IMR-90 (cell line): ENCODE measurements at regions not wholly inside any gene's neighbourhood (a gene's known extent, or its start where the extent isn't known, plus 50 kb on each side); places are given as distances from the start of the nearest gene placed in this dataset.

Experiments used
- ATAC-seq: fragments of 200-7000 bp; cut with Tn5 transposase; 2 replicates; pipeline ENCODE4 v1.9.1; 2020; ENCODE audit warnings: low read depth, mild to moderate bottlenecking, moderate library complexity
- BruUV-seq: library from RNA; stranded (reverse); fragments of 400-500 nt; replicated peaks from 2 replicates; lab custom pipeline; 2021; lab: Mats Ljungman, UMichigan
- CTCF ChIA-PET: fragments of 300-600 bp; formaldehyde crosslinking; extraction: SDS; loops from one replicate; lab custom pipeline; 2021; ENCODE audit warnings: antibody characterized with exemption; lab: Yijun Ruan, JAX
- POLR2A ChIA-PET: fragments of 300-600 bp; sonication (Branson Sonifier 250); formaldehyde crosslinking; loops from one replicate; lab custom pipeline; 2022; ENCODE audit warnings: antibody characterized with exemption; ENCODE audit not compliant: unreplicated experiment; lab: Charles Lee
- DNase-seq: peaks from one replicate; pipeline ENCODE4 v3.0.0; 2013
- H2AFZ ChIP-seq: replicated peaks from 2 replicates; pipeline ENCODE3; 2013; ENCODE audit warnings: low read length, mild to moderate bottlenecking; ENCODE audit not compliant: poor library complexity
- H2AK5ac ChIP-seq: 2 replicates; pipeline ENCODE4 v1.6.1; 2013; ENCODE audit warnings: low read depth, low read length, inconsistent platforms
- H2AK9ac ChIP-seq: replicated peaks from 2 replicates; pipeline ENCODE3; 2013; ENCODE audit warnings: mild to moderate bottlenecking, low read depth, low read length, moderate library complexity; ENCODE audit not compliant: poor library complexity
- H2BK120ac ChIP-seq: 2 replicates; pipeline ENCODE4 v1.6.1; 2013; ENCODE audit warnings: low read depth, low read length, inconsistent platforms
- H2BK15ac ChIP-seq: 3 replicates; pipeline ENCODE4 v1.6.1; 2013; ENCODE audit warnings: low read depth, low read length, inconsistent platforms
- H2BK20ac ChIP-seq: 2 replicates; pipeline ENCODE4 v1.6.1; 2013; ENCODE audit warnings: low read depth, mild to moderate bottlenecking, inconsistent platforms, low read length, moderate library complexity
- H2BK5ac ChIP-seq: 2 replicates; pipeline ENCODE4 v1.6.1; 2013; ENCODE audit warnings: mild to moderate bottlenecking, low read depth, low read length, inconsistent platforms; ENCODE audit not compliant: poor library complexity, severe bottlenecking
- H3K14ac ChIP-seq: replicated peaks from 2 replicates; pipeline ENCODE4 v1.6.1; 2013; ENCODE audit warnings: low read depth, low read length, inconsistent platforms
- H3K18ac ChIP-seq: 2 replicates; pipeline ENCODE4 v1.6.1; 2013; ENCODE audit warnings: low read depth, low read length, control low read depth
- H3K23ac ChIP-seq: 2 replicates; pipeline ENCODE4 v1.6.1; 2013; ENCODE audit warnings: low read depth, low read length, inconsistent platforms
- H3K27ac ChIP-seq: 2 replicates; pipeline ENCODE4 v1.5.1; 2013; ENCODE audit warnings: mild to moderate bottlenecking, control low read depth, low read length; ENCODE audit not compliant: insufficient read depth
- H3K27me3 ChIP-seq: 2 replicates; pipeline ENCODE4 v1.6.1; 2013; ENCODE audit warnings: low read length; ENCODE audit not compliant: control insufficient read depth, insufficient read depth
- H3K36me3 ChIP-seq: 2 replicates; pipeline ENCODE4 v1.6.1; 2013; ENCODE audit warnings: low read length, mixed read lengths; ENCODE audit not compliant: control insufficient read depth, insufficient read depth
- H3K4ac ChIP-seq: 2 replicates; pipeline ENCODE4 v1.6.1; 2013; ENCODE audit warnings: low read depth, low read length, inconsistent platforms
- H3K4me1 ChIP-seq: 2 replicates; pipeline ENCODE4 v1.6.1; 2013; ENCODE audit warnings: low read length, mixed read lengths; ENCODE audit not compliant: control insufficient read depth, insufficient read depth
- H3K4me2 ChIP-seq: 2 replicates; pipeline ENCODE4 v1.6.1; 2013; ENCODE audit warnings: low read depth, mild to moderate bottlenecking, control low read depth, low read length, moderate library complexity
- H3K4me3 ChIP-seq: 2 replicates; pipeline ENCODE4 v1.5.1; 2013; ENCODE audit warnings: low read depth, mild to moderate bottlenecking, control low read depth, low read length, moderate library complexity; ENCODE audit not compliant: insufficient read depth
- H3K56ac ChIP-seq: 2 replicates; pipeline ENCODE4 v1.6.1; 2013; ENCODE audit warnings: low read length, inconsistent platforms; ENCODE audit not compliant: insufficient read depth; ENCODE audit errors: extremely low read depth
- H3K79me1 ChIP-seq, 2 experiments: 2 replicates each; pipeline ENCODE4 v1.6.1; 2013; ENCODE audit warnings: low read length in 2 of 2, inconsistent platforms in 1 of 2, low read depth in 1 of 2
- H3K9ac ChIP-seq: 2 replicates; pipeline ENCODE4 v1.6.1; 2013; ENCODE audit warnings: low read depth, low read length, control low read depth
- H3K9me1 ChIP-seq: 2 replicates; pipeline ENCODE4 v1.6.1; 2013; ENCODE audit warnings: low read length, inconsistent platforms; ENCODE audit not compliant: insufficient read depth
- H3K9me3 ChIP-seq: 2 replicates; pipeline ENCODE4 v1.6.1; 2013; ENCODE audit warnings: low read length; ENCODE audit not compliant: control insufficient read depth, insufficient read depth
- H4K20me1 ChIP-seq: 2 replicates; pipeline ENCODE4 v1.6.1; 2013; ENCODE audit warnings: low read length, inconsistent platforms; ENCODE audit not compliant: insufficient read depth
- H4K5ac ChIP-seq: 2 replicates; pipeline ENCODE4 v1.6.1; 2013; ENCODE audit warnings: mild to moderate bottlenecking, low read depth, low read length, control low read depth
- H4K8ac ChIP-seq, 2 experiments: 2 replicates each; pipeline ENCODE4 v1.6.1; 2013; ENCODE audit warnings: low read depth in 2 of 2, low read length in 2 of 2, control low read depth in 1 of 2, inconsistent platforms in 1 of 2
- H4K91ac ChIP-seq: 2 replicates; pipeline ENCODE4 v1.6.1; 2013; ENCODE audit warnings: low read depth, low read length, inconsistent platforms; ENCODE audit not compliant: insufficient read depth
- BHLHE40 ChIP-seq: fragments of 150-350 bp; IDR thresholded peaks from 2 replicates; pipeline ENCODE4 v1.6.1; 2016; ENCODE audit warnings: mild to moderate bottlenecking, low read depth, low read length
- CEBPB ChIP-seq: IDR thresholded peaks from 2 replicates; pipeline ENCODE4 v1.6.1; 2012; ENCODE audit warnings: low read depth, low read length, improper control_type of control experiment
- CHD1 ChIP-seq: IDR thresholded peaks from 2 replicates; pipeline ENCODE4 v1.6.1; 2012; ENCODE audit warnings: low read depth, low read length, improper control_type of control experiment
- FOS ChIP-seq: fragments of 150-350 bp; IDR thresholded peaks from 2 replicates; pipeline ENCODE4 v1.6.1; 2016; ENCODE audit warnings: low read depth, low read length
- MAFK ChIP-seq: IDR thresholded peaks from 2 replicates; pipeline ENCODE4 v1.6.1; 2012; ENCODE audit warnings: low read depth, low read length, improper control_type of control experiment
- MAZ ChIP-seq: IDR thresholded peaks from 2 replicates; pipeline ENCODE4 v1.6.1; 2012; ENCODE audit warnings: low read depth, mild to moderate bottlenecking, low read length, improper control_type of control experiment, moderate library complexity, borderline replicate concordance
- MXI1 ChIP-seq: IDR thresholded peaks from 2 replicates; pipeline ENCODE4 v1.6.1; 2012; ENCODE audit warnings: low read depth, mild to moderate bottlenecking, low read length, moderate library complexity, borderline replicate concordance
- NFE2L2 ChIP-seq: fragments of 150-350 bp; IDR thresholded peaks from 2 replicates; pipeline ENCODE4 v1.6.1; 2016; ENCODE audit warnings: low read depth, mild to moderate bottlenecking, low read length
- POLR2A ChIP-seq: IDR thresholded peaks from 2 replicates; pipeline ENCODE4 v1.6.1; 2012; ENCODE audit warnings: mild to moderate bottlenecking, low read depth, low read length
- RCOR1 ChIP-seq: IDR thresholded peaks from 2 replicates; pipeline ENCODE4 v1.6.1; 2012; ENCODE audit warnings: mild to moderate bottlenecking, low read length, improper control_type of control experiment; ENCODE audit not compliant: insufficient replicate concordance
- RFX5 ChIP-seq: IDR thresholded peaks from 2 replicates; pipeline ENCODE4 v1.8.0; 2012; ENCODE audit warnings: low read depth, mild to moderate bottlenecking, low read length, moderate library complexity
- SMC3 ChIP-seq: fragments of 150-350 bp; IDR thresholded peaks from 2 replicates; pipeline ENCODE4 v1.6.1; 2016; ENCODE audit warnings: low read depth, mild to moderate bottlenecking, antibody characterized with exemption, low read length, moderate library complexity
- whole genome bisulfite sequencing, 2 experiments: methylation state at CpG; one replicate each; pipeline versions ENCODE4 v1.1.5 to v1.1.7; 2013; ENCODE audit warnings: missing lambda C conversion rate in 2 of 2; ENCODE audit not compliant: insufficient read length in 1 of 2; ENCODE audit errors: extremely low coverage in 2 of 2; 5-methylcytosine and 5-hydroxymethylcytosine counted together
- dilution Hi-C: fragments of 300-500 bp; cut with HindIII; formaldehyde crosslinking; loops from one replicate; pipeline ENCODE4 v1.14.3; 2018; ENCODE audit warnings: low sequenced_read_pairs; ENCODE audit not compliant: unreplicated experiment
- in situ Hi-C: fragments of 300-500 bp; cut with MboI; formaldehyde crosslinking; loops from 3 replicates; pipeline ENCODE4 v1.14.3; 2019; ENCODE audit warnings: low sequenced_read_pairs, inconsistent platforms, mixed read lengths
- intact Hi-C: fragments of 100-400 bp; cut with micrococcal nuclease; formaldehyde crosslinking; loops from 2 replicates; pipeline ENCODE4 v1.10.0; 2022
- TF ChIP-seq, protein P1 (sequence below): fragments of 150-350 bp; IDR thresholded peaks from 2 replicates; pipeline ENCODE4 v1.6.1; 2017; ENCODE audit warnings: mild to moderate bottlenecking, antibody characterized with exemption, low read length, low read depth
- TF ChIP-seq, protein P2 (sequence below): fragments of 150-350 bp; IDR thresholded peaks from 2 replicates; pipeline ENCODE4 v1.6.1; 2016; ENCODE audit warnings: low read depth, mild to moderate bottlenecking, low read length, moderate library complexity, borderline replicate concordance

DNA sequence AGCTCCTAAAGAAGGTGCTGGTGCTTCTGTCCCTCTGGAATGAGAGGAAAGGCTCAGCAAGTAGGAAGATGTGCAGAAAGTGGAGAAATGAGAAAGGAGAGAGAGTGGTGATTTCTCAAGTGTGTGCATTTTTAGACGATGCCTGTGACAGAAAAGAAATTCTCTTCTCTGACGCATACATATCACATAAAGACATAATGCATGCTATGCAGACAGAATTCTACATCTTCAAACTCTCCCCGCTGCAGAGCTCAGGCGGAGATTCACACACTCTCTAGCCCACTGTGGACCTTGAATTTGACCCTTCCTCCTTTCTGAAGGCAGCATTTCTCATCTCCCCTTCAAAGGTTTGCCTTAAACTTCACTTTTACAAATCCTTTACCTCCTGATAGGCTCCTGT lies 52.0 kb upstream of the CAMK1G start:
- WGBS, 2 experiments, result 38% methylated on average over 2 of the region's 4 CpGs; no CpG with 5 or more reads in 1 of the 2 experiments
- Histone ChIP-seq H2BK5ac (no peak overlapping the region), H2BK15ac (no peak overlapping the region), H4K91ac (no peak overlapping the region), H3K18ac (no peak overlapping the region), H3K9me3 (no peaks in the 10 kb centered on the region), H2BK20ac (no peak overlapping the region), H3K36me3 (no peaks in the 10 kb centered on the region), H3K9ac (no peak overlapping the region), H2AFZ (no peak overlapping the region), H3K4me1 (no peaks in the 10 kb centered on the region), H3K79me1 (no peaks in the 10 kb centered on the region), H3K4me2 (no peak overlapping the region), H3K4ac (no peak overlapping the region), H4K20me1 (no peaks in the 10 kb centered on the region), H3K27ac (no peak overlapping the region), H3K9me1 (no peaks in the 10 kb centered on the region), H3K4me3 (no peak overlapping the region), H2AK5ac (no peak overlapping the region), H3K14ac (no peak overlapping the region), H2BK120ac (no peak overlapping the region), H3K27me3 (no peaks in the 10 kb centered on the region), H4K8ac (no peak overlapping the region), H4K5ac (no peak overlapping the region), H2AK9ac (no peak overlapping the region), H3K56ac (no peak overlapping the region), H3K23ac (no peak overlapping the region)
- DNase-seq, result no peak
- POLR2A ChIA-PET, result no interaction called here
- dilution Hi-C loops, result no loop called here
- CTCF ChIA-PET, result no interaction called here
- TF ChIP-seq BHLHE40 (no peak), MAZ (no peak), RCOR1 (no peak), CHD1 (no peak), RFX5 (no peak), MXI1 (no peak), NFE2L2 (no peak), POLR2A (no peak), MAFK (no peak), CEBPB (no peak), SMC3 (no peak), FOS (no peak)
- TF ChIP-seq, protein P1, sequence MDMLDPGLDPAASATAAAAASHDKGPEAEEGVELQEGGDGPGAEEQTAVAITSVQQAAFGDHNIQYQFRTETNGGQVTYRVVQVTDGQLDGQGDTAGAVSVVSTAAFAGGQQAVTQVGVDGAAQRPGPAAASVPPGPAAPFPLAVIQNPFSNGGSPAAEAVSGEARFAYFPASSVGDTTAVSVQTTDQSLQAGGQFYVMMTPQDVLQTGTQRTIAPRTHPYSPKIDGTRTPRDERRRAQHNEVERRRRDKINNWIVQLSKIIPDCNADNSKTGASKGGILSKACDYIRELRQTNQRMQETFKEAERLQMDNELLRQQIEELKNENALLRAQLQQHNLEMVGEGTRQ, result no peak
- TF ChIP-seq, protein P2, sequence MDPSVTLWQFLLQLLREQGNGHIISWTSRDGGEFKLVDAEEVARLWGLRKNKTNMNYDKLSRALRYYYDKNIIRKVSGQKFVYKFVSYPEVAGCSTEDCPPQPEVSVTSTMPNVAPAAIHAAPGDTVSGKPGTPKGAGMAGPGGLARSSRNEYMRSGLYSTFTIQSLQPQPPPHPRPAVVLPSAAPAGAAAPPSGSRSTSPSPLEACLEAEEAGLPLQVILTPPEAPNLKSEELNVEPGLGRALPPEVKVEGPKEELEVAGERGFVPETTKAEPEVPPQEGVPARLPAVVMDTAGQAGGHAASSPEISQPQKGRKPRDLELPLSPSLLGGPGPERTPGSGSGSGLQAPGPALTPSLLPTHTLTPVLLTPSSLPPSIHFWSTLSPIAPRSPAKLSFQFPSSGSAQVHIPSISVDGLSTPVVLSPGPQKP, result no peak
- in situ Hi-C loops, result no loop called here
- intact Hi-C loops, result no loop called here
- no TSS peak for BruUV-seq
- no peak for ATAC-seq
